ENCODE measurements at regions not wholly inside any gene's neighbourhood (a gene's known extent, or its start where the extent isn't known, plus 50 kb on each side); places are given as distances from the start of the nearest gene placed in this dataset.

DNA sequence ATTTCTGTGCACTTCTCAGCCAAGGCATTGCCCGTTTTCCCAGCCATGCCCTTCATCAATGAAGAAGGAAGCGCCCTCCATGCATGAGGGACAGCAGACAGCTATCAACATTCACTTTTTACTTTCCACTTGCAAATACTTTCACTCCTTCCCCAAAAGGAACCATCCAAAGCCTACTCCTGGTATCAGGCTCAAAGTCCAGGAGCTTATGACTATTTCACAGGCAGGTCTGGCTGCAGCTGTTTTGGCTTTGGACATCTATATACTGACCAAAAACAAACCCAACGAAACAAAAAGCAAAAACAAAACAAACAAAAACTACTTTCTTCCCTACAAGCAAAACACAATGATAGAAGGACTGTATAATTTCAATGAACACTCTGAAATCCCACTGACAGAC is 825.1 kb downstream of the RNF144A start:
- peaks cover 7% of the 10 kb centered on the region for H3K27me3 Mint-ChIP-seq
- no peak overlapping the region for H3K4me3 Mint-ChIP-seq
- ATAC-seq (ENCODE audit: low read depth) (no peak), DNase-seq (no peak)
- CTCF ChIA-PET: no interaction called here
- H3K4me1 Mint-ChIP-seq: no peaks in the 10 kb centered on the region
- POLR2A ChIA-PET: no interaction called here
- H3K36me3 Mint-ChIP-seq (ENCODE audit: low read depth): no peaks in the 10 kb centered on the region
- TF ChIP-seq, protein P1, sequence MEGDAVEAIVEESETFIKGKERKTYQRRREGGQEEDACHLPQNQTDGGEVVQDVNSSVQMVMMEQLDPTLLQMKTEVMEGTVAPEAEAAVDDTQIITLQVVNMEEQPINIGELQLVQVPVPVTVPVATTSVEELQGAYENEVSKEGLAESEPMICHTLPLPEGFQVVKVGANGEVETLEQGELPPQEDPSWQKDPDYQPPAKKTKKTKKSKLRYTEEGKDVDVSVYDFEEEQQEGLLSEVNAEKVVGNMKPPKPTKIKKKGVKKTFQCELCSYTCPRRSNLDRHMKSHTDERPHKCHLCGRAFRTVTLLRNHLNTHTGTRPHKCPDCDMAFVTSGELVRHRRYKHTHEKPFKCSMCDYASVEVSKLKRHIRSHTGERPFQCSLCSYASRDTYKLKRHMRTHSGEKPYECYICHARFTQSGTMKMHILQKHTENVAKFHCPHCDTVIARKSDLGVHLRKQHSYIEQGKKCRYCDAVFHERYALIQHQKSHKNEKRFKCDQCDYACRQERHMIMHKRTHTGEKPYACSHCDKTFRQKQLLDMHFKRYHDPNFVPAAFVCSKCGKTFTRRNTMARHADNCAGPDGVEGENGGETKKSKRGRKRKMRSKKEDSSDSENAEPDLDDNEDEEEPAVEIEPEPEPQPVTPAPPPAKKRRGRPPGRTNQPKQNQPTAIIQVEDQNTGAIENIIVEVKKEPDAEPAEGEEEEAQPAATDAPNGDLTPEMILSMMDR (IDR thresholded peaks at IDR 0.05): no peak
- H3K27ac Mint-ChIP-seq: no peak overlapping the region
- intact Hi-C loops (cut with micrococcal nuclease): no loop called here
- H3K9me3 Mint-ChIP-seq: no peaks in the 10 kb centered on the region

DNA sequence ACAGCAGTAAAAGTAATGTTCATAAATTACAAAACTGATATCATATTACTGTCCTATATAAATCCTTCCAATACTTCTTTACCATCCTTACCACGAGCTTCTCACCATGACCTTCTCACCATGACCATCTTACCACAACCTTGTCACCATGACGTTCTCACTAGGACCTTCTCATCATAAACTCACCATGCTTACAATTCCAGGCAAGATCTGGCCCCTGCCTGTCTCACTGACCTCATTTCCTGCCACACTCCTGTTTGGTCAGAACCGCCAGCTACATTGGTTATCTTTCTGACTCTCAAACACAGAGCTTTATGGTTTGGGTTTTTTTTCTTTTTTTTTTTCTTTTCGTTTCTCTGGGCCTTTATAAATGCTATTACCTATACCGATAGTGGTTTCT is 827.6 kb downstream of the RNF144A start:
- no peak overlapping the region for H3K27ac Mint-ChIP-seq
- ChIA-PET POLR2A (no interaction called here), CTCF (no interaction called here)
- H3K4me3 Mint-ChIP-seq: no peak overlapping the region
- H3K4me1 Mint-ChIP-seq: no peaks in the 10 kb centered on the region
- TF ChIP-seq, protein P1 (IDR thresholded peaks at IDR 0.05): no peak
- DNase-seq (no peak), ATAC-seq (ENCODE audit: low read depth) (no peak)
- H3K9me3 Mint-ChIP-seq: no peaks in the 10 kb centered on the region
- intact Hi-C loops (cut with micrococcal nuclease): no loop called here
- H3K27me3 Mint-ChIP-seq: peaks cover 7% of the 10 kb centered on the region
- no peaks in the 10 kb centered on the region for H3K36me3 Mint-ChIP-seq (ENCODE audit: low read depth)

DNA sequence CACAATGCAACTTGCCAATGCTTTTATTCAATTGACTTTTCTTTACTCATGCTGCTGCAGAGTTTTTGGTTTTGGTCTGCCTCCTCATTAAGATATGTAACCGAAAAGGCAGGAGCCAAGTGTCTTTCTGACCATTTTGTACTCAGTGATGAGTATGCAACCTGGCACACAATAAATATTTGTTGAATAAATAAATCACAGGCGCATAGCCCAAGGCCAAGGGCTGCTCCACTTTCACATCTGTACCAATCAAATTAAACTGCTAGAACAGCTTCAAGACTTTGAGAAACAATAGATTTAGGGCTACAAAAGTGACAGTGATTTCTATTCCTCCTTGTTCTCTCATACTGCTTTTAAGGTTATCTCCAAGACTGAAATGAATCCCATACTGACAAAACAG is 828.2 kb downstream of the RNF144A start:
- no peaks in the 10 kb centered on the region for H3K36me3 Mint-ChIP-seq (ENCODE audit: low read depth)
- H3K4me3 Mint-ChIP-seq: no peak overlapping the region
- ChIA-PET CTCF (no interaction called here), POLR2A (no interaction called here)
- H3K9me3 Mint-ChIP-seq: no peaks in the 10 kb centered on the region
- intact Hi-C loops (cut with micrococcal nuclease): no loop called here
- TF ChIP-seq, protein P1 (IDR thresholded peaks at IDR 0.05): no peak
- no peaks in the 10 kb centered on the region for H3K4me1 Mint-ChIP-seq
- DNase-seq: no peak
- peaks cover 7% of the 10 kb centered on the region for H3K27me3 Mint-ChIP-seq
- ATAC-seq (ENCODE audit: low read depth): no peak
- H3K27ac Mint-ChIP-seq: no peak overlapping the region

DNA sequence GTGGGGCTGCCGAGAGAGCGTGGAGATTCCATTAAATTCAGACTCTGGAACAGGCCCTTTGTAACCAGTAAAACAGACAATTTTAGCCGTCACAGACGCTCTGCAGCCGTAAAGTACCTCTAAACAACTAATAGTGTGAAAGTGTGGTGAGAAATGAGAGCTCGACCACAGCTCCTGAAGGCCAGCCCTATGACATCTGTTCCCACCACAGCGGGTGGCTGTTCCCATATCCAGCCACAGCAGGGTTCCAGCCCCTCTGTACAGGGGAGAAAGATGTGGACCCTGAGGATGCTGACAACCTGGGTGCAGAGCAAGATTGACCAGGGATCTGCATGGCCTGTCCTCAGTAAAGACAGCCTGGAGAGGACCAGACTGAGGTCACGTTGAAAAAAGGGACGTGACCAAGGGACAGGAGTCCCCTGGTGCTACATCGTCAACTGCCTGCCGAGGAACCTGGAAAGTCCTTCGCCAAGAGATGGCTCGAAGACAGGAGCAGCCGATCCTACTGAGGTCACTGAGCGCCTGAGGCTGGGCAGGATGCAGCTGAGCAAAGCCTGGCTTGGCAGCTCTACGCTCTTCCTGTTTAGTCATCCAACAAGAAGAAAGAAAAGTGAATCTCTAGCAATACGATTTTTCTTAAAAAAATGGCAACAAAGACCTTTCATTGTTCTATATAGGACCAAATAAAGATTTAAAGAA is 831.7 kb downstream of the RNF144A start:
- DNase-seq: no peak
- no peak overlapping the region for H3K27ac Mint-ChIP-seq
- no peak overlapping the region for H3K4me3 Mint-ChIP-seq
- no peaks in the 10 kb centered on the region for H3K4me1 Mint-ChIP-seq
- ATAC-seq (ENCODE audit: low read depth): no peak
- H3K9me3 Mint-ChIP-seq: no peaks in the 10 kb centered on the region
- ChIA-PET CTCF (no interaction called here), POLR2A (no interaction called here)
- TF ChIP-seq, protein P1 (IDR thresholded peaks at IDR 0.05): no peak
- intact Hi-C loops (cut with micrococcal nuclease): no loop called here
- no peaks in the 10 kb centered on the region for H3K36me3 Mint-ChIP-seq (ENCODE audit: low read depth)
- H3K27me3 Mint-ChIP-seq: peaks cover 7% of the 10 kb centered on the region

DNA sequence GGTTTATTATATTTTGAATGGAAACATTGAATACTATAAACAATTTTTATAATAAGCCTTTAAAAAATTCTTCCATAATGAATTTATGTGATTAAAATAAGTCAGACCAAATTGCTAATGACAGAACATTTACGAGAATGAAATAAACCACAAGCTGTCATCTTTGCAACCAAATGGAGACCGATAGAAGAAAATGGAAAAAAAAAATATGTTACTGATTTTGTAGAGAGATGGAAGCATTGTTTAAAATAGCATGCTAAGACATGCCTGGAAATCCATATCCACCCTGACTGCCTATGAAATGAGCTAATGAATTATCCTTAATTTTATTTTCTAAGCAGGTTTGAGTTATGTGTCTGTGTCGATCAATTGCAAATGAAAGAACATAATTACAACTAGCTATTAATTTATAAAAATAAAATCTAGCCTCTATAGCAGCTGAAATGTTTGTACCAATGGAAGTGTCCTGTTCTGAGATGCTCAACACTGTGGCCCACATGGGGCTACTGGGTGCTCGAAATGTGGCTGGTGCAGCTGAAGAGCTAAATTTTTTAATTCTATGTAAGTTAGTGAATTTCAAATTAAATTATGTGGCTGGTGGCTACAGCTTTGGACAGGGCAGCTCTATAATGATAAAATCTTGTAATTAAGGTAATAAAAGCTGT is 832.8 kb downstream of the RNF144A start:
- no peak for ATAC-seq (ENCODE audit: low read depth)
- intact Hi-C loops (cut with micrococcal nuclease): no loop called here
- Mint-ChIP-seq H3K9me3 (peaks cover 2% of the 10 kb centered on the region), H3K4me1 (no peaks in the 10 kb centered on the region), H3K36me3 (ENCODE audit: low read depth) (no peaks in the 10 kb centered on the region), H3K4me3 (no peak overlapping the region), H3K27me3 (peaks cover 7% of the 10 kb centered on the region), H3K27ac (no peak overlapping the region)
- no peak for DNase-seq
- TF ChIP-seq, protein P1 (IDR thresholded peaks at IDR 0.05): no peak
- ChIA-PET CTCF (no interaction called here), POLR2A (no interaction called here)

All from activated B cell treated with CpG ODN at 0.5 μM for 24 hours (primary cell).